GM12875 (cell line): ENCODE measurements at regions not wholly inside any gene's neighbourhood (a gene's known extent, or its start where the extent isn't known, plus 50 kb on each side); places are given as distances from the start of the nearest gene placed in this dataset.
"Not testable (repeated sequence)": the region's sequence is repeated elsewhere in the genome, so short reads cannot be mapped to it uniquely, and the experiment has no call there.

Experiments
- H3K4me3 ChIP-seq: one replicate; pipeline ENCODE4 v1.5.1; 2011; ENCODE audit warnings: low read depth, low read length, control low read depth
- TF ChIP-seq, protein P1 (sequence below): IDR thresholded peaks from 2 replicates; pipeline ENCODE4 v1.5.1; 2011; ENCODE audit warnings: low read depth, mild to moderate bottlenecking, control low read depth, inconsistent platforms, low read length, moderate library complexity, borderline replicate concordance; ENCODE audit not compliant: insufficient read depth

GRCh38 chr17:77804796-77805426 lies 153.6 kb upstream of the TNRC6C start:
- TF ChIP-seq, protein P1, sequence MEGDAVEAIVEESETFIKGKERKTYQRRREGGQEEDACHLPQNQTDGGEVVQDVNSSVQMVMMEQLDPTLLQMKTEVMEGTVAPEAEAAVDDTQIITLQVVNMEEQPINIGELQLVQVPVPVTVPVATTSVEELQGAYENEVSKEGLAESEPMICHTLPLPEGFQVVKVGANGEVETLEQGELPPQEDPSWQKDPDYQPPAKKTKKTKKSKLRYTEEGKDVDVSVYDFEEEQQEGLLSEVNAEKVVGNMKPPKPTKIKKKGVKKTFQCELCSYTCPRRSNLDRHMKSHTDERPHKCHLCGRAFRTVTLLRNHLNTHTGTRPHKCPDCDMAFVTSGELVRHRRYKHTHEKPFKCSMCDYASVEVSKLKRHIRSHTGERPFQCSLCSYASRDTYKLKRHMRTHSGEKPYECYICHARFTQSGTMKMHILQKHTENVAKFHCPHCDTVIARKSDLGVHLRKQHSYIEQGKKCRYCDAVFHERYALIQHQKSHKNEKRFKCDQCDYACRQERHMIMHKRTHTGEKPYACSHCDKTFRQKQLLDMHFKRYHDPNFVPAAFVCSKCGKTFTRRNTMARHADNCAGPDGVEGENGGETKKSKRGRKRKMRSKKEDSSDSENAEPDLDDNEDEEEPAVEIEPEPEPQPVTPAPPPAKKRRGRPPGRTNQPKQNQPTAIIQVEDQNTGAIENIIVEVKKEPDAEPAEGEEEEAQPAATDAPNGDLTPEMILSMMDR, result no peak
- H3K4me3 ChIP-seq, result no peak overlapping the region

- H3K4me3 ChIP-seq, result not testable (repeated sequence)
Observed at GRCh38 chr17:77805970-77806369, 152.5 kb upstream of the TNRC6C start.

DNA sequence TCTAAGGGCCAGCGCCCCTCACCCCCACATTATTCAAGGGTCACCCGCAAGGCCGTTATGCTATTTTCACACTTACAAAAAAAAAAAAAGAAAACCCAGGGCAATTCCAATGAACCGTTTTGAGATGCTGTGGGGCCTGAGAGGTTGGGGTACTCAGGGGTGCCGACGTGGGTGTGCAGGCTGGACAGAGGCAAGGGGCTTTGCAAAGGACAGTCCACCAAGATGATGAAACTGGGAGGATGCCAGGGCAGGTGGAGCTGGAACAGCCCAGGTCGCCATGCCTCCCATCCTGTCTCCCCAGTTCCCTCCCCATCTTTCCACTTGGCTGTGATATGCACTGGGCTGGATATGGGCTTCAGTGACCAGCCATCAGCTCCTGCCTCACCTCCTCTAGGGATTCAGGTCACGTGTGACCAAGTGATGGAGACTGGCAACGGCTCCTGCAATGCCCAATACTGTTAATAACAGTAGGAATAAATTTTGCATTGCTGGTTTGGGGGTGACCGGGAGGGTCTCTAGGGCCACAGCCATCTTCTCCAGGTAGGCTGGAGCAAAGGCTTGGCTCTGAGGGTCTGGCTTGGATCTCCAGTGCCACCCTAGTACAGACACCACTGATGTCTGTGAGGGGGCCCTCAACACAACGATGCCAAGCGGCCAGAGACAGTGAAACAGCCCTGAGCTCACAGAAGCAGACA lies 151.3 kb upstream of the TNRC6C start:
- TF ChIP-seq, protein P1, result no peak
- H3K4me3 ChIP-seq, result no peak overlapping the region

GRCh38 chr17:77807746-77808441 lies 150.6 kb upstream of the TNRC6C start:
- TF ChIP-seq, protein P1, result no peak

GRCh38 chr17:77808686-77809425 lies 149.6 kb upstream of the TNRC6C start:
- TF ChIP-seq, protein P1, result no peak

More at GRCh38 chr17:77807746-77808441, 150.6 kb upstream of the TNRC6C start:
- H3K4me3 ChIP-seq, result no peak overlapping the region

GRCh38 chr17:77809814-77810213 lies 148.7 kb upstream of the TNRC6C start:
- TF ChIP-seq, protein P1, result no peak
- H3K4me3 ChIP-seq, result no peak overlapping the region

More at GRCh38 chr17:77808686-77809425, 149.6 kb upstream of the TNRC6C start:
- no peak overlapping the region for H3K4me3 ChIP-seq

DNA sequence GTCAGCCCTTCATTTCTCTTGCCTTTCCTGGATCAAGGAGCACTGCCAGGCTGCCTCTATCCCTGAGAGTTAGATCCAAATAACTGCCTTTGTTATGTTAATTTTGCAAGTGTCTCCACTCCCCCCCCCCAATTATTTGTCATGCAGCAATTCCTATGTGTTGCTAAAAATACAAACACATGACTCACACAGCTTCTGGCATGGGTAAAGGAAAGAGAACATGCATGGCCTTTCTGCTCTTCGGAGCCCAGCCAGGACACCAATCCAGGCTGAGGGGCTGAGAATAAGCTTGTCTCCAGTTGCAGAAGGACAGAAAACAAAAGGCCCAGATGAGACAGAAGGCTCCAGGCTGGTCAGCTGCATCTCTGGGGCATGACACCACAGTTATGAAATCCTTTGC lies 148.0 kb upstream of the TNRC6C start:
- no peak overlapping the region for H3K4me3 ChIP-seq
- TF ChIP-seq, protein P1, result no peak
